ENCODE measurements at regions not wholly inside any gene's neighbourhood (a gene's known extent, or its start where the extent isn't known, plus 50 kb on each side); places are given as distances from the start of the nearest gene placed in this dataset.

- no peak overlapping the region for H3K4me3 ChIP-seq
- H3K27ac ChIP-seq, result no peak overlapping the region
- DNase-seq (ENCODE audit: low read depth, low spot score), result no peak
- TF ChIP-seq FOXP2 (optimal IDR thresholded peaks at IDR 0.05; ENCODE audit: control extremely low read depth, extremely low read length, insufficient read depth), result no peak
- no peak for TF ChIP-seq EZH2 (IDR thresholded peaks at IDR 0.05)
- no peak for TF ChIP-seq POLR2AphosphoS5 (IDR thresholded peaks at IDR 0.05; ENCODE audit: borderline replicate concordance, low read depth, low read length)
- H3K9me3 ChIP-seq (ENCODE audit: low read depth, low read length), result no peaks in the 10 kb centered on the region
- no peak overlapping the region for H3K9ac ChIP-seq (ENCODE audit: insufficient read length)
- H3K36me3 ChIP-seq (ENCODE audit: insufficient read depth, low read length), result no peaks in the 10 kb centered on the region
Measured at GRCh38 chr6:115319823-115320222, 740.9 kb downstream of the FRK start.

DNA sequence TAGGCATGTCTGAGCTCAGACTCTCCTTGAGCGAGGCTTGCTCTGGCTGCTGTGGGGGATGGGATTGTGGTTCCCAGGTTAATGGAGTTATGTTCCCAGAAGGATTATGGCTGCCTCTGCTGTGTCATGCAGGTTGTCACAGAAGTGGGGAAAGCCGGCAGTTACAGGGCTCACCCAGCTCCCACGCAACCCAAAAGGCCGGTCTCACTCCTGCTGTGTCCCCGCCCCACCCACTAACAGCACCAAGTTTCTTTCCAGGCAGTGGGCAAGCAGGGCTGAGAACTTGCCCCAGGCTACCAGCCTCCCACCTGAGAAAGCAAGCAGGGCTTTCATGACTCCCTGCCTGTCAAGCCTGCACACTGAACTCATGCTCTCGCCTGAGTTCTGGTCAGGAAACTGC lies 750.5 kb downstream of the FRK start:
- Histone ChIP-seq H3K4me3 (no peak overlapping the region), H3K27ac (no peak overlapping the region), H3K9ac (ENCODE audit: insufficient read length) (no peak overlapping the region), H3K9me3 (ENCODE audit: low read depth, low read length) (no peaks in the 10 kb centered on the region), H3K36me3 (ENCODE audit: insufficient read depth, low read length) (no peaks in the 10 kb centered on the region)
- no peak for TF ChIP-seq EZH2 (IDR thresholded peaks at IDR 0.05)
- TF ChIP-seq POLR2AphosphoS5 (IDR thresholded peaks at IDR 0.05; ENCODE audit: borderline replicate concordance, low read depth, low read length), result no peak
- no peak for TF ChIP-seq FOXP2 (optimal IDR thresholded peaks at IDR 0.05; ENCODE audit: control extremely low read depth, extremely low read length, insufficient read depth)
- no peak for DNase-seq (ENCODE audit: low read depth, low spot score)

DNA sequence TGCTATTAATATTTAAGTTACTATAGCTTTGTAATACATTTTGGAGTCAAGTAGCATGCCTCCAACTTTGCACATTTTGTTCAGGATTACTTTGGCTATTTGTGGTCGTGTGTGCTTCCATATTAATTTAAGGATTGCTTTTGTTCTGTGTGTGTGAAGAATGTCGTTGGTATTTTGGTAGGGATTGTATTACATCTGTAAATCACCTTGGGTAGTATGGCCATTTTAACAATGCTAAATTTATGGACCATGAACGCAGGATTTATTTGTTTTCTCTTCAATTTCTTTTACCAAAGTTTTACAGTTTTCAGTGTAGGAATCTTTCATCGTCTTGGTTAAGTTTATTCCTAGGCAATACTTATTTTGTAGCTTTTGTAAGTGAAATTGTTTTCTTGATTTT lies 758.0 kb downstream of the FRK start:
- TF ChIP-seq EZH2 (IDR thresholded peaks at IDR 0.05) (no peak), POLR2AphosphoS5 (IDR thresholded peaks at IDR 0.05; ENCODE audit: borderline replicate concordance, low read depth, low read length) (no peak), FOXP2 (optimal IDR thresholded peaks at IDR 0.05; ENCODE audit: control extremely low read depth, extremely low read length, insufficient read depth) (no peak)
- H3K27ac ChIP-seq, result no peak overlapping the region
- no peaks in the 10 kb centered on the region for H3K9me3 ChIP-seq (ENCODE audit: low read depth, low read length)
- no peaks in the 10 kb centered on the region for H3K36me3 ChIP-seq (ENCODE audit: insufficient read depth, low read length)
- H3K9ac ChIP-seq (ENCODE audit: insufficient read length), result no peak overlapping the region
- DNase-seq (ENCODE audit: low read depth, low spot score), result no peak
- no peak overlapping the region for H3K4me3 ChIP-seq

- H3K4me3 ChIP-seq, result no peak overlapping the region
- H3K9ac ChIP-seq (ENCODE audit: insufficient read length), result no peak overlapping the region
- no peak for TF ChIP-seq FOXP2 (optimal IDR thresholded peaks at IDR 0.05; ENCODE audit: control extremely low read depth, extremely low read length, insufficient read depth)
- TF ChIP-seq EZH2 (IDR thresholded peaks at IDR 0.05), result no peak
- TF ChIP-seq POLR2AphosphoS5 (IDR thresholded peaks at IDR 0.05; ENCODE audit: borderline replicate concordance, low read depth, low read length), result no peak
- no peak for DNase-seq (ENCODE audit: low read depth, low spot score)
- no peak overlapping the region for H3K27ac ChIP-seq
- H3K9me3 ChIP-seq (ENCODE audit: low read depth, low read length), result no peaks in the 10 kb centered on the region
- H3K36me3 ChIP-seq (ENCODE audit: insufficient read depth, low read length), result no peaks in the 10 kb centered on the region
Measured at GRCh38 chr6:115287467-115287866, 773.2 kb downstream of the FRK start.

DNA sequence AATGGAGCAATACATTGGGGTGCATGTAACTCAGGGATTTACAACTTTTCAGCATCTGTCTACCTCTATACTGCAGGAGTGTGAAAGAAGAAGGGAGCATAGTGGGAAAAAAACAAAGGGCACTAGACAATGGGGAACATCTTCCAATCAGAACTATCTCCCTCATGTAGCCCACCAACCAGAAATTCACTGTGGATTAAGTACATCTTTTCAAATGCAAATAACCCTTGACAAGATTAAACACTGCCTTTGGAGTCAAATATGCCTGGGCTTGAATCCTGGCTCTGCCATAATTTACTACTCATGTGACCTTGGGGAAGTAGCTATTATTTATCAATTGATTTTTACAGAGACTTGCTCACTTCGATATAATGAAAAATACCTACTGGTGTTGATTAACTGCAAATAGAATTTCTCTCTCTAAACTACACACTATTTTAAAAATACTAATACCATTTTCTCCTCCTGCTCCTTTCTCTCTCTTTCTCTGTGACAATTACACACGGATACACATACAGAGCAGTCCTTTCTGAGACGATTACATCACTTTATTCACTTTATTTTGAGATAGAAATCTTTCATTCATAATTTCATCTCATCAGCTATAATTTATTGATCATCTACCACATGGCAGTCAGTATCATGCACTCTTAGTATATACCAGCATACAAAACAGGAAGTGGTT lies 783.7 kb downstream of the FRK start:
- H3K36me3 ChIP-seq (ENCODE audit: insufficient read depth, low read length), result no peaks in the 10 kb centered on the region
- H3K9ac ChIP-seq (ENCODE audit: insufficient read length), result no peak overlapping the region
- no peak for DNase-seq (ENCODE audit: low read depth, low spot score)
- no peak overlapping the region for H3K4me3 ChIP-seq
- H3K9me3 ChIP-seq (ENCODE audit: low read depth, low read length), result no peaks in the 10 kb centered on the region
- H3K27ac ChIP-seq, result no peak overlapping the region
- TF ChIP-seq POLR2AphosphoS5 (IDR thresholded peaks at IDR 0.05; ENCODE audit: borderline replicate concordance, low read depth, low read length) (no peak), EZH2 (IDR thresholded peaks at IDR 0.05) (no peak), FOXP2 (optimal IDR thresholded peaks at IDR 0.05; ENCODE audit: control extremely low read depth, extremely low read length, insufficient read depth) (no peak)

- Histone ChIP-seq H3K27ac (no peak overlapping the region), H3K4me3 (no peak overlapping the region), H3K9me3 (ENCODE audit: low read depth, low read length) (no peaks in the 10 kb centered on the region), H3K9ac (ENCODE audit: insufficient read length) (no peak overlapping the region), H3K36me3 (ENCODE audit: insufficient read depth, low read length) (no peaks in the 10 kb centered on the region)
- no peak for DNase-seq (ENCODE audit: low read depth, low spot score)
- TF ChIP-seq EZH2 (IDR thresholded peaks at IDR 0.05) (no peak), POLR2AphosphoS5 (IDR thresholded peaks at IDR 0.05; ENCODE audit: borderline replicate concordance, low read depth, low read length) (no peak), FOXP2 (optimal IDR thresholded peaks at IDR 0.05; ENCODE audit: control extremely low read depth, extremely low read length, insufficient read depth) (no peak)
Measured at GRCh38 chr6:115272311-115272710, 788.4 kb downstream of the FRK start.

DNA sequence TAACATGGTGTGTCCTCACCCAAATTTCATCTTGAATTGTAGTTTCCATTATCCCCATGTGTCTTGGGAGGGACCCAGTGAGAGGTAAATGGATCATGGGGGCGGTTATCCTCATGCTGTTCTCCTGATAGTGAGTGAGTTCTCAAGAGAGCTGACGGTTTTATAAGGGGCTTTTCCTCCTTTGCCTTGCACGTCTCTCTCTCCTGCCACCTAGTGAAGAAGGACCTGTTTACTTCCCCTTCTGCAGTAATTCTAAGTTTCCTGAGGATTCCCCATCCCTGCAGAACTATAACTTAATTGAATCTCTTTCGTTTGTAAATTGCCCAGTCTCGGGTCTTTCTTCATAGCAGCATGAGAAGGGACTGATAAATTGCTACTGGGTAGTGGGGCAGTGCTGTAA lies 789.3 kb downstream of the FRK start:
- no peak overlapping the region for H3K9ac ChIP-seq (ENCODE audit: insufficient read length)
- TF ChIP-seq EZH2 (IDR thresholded peaks at IDR 0.05), result no peak
- TF ChIP-seq FOXP2 (optimal IDR thresholded peaks at IDR 0.05; ENCODE audit: control extremely low read depth, extremely low read length, insufficient read depth), result no peak
- no peak for TF ChIP-seq POLR2AphosphoS5 (IDR thresholded peaks at IDR 0.05; ENCODE audit: borderline replicate concordance, low read depth, low read length)
- no peaks in the 10 kb centered on the region for H3K9me3 ChIP-seq (ENCODE audit: low read depth, low read length)
- no peak for DNase-seq (ENCODE audit: low read depth, low spot score)
- H3K36me3 ChIP-seq (ENCODE audit: insufficient read depth, low read length), result no peaks in the 10 kb centered on the region
- H3K4me3 ChIP-seq, result no peak overlapping the region
- no peak overlapping the region for H3K27ac ChIP-seq

- Histone ChIP-seq H3K36me3 (ENCODE audit: insufficient read depth, low read length) (no peaks in the 10 kb centered on the region), H3K9ac (ENCODE audit: insufficient read length) (no peak overlapping the region), H3K27ac (no peak overlapping the region), H3K4me3 (no peak overlapping the region), H3K9me3 (ENCODE audit: low read depth, low read length) (no peaks in the 10 kb centered on the region)
- no peak for TF ChIP-seq EZH2 (IDR thresholded peaks at IDR 0.05)
- TF ChIP-seq POLR2AphosphoS5 (IDR thresholded peaks at IDR 0.05; ENCODE audit: borderline replicate concordance, low read depth, low read length), result no peak
- TF ChIP-seq FOXP2 (optimal IDR thresholded peaks at IDR 0.05; ENCODE audit: control extremely low read depth, extremely low read length, insufficient read depth), result no peak
- no peak for DNase-seq (ENCODE audit: low read depth, low spot score)
Measured at GRCh38 chr6:115270953-115271352, 789.7 kb downstream of the FRK start.

- no peak for TF ChIP-seq FOXP2 (optimal IDR thresholded peaks at IDR 0.05; ENCODE audit: control extremely low read depth, extremely low read length, insufficient read depth)
- no peak for TF ChIP-seq EZH2 (IDR thresholded peaks at IDR 0.05)
- TF ChIP-seq POLR2AphosphoS5 (IDR thresholded peaks at IDR 0.05; ENCODE audit: borderline replicate concordance, low read depth, low read length), result no peak
- Histone ChIP-seq H3K4me3 (no peak overlapping the region), H3K27ac (no peak overlapping the region), H3K9ac (ENCODE audit: insufficient read length) (no peak overlapping the region), H3K36me3 (ENCODE audit: insufficient read depth, low read length) (no peaks in the 10 kb centered on the region), H3K9me3 (ENCODE audit: low read depth, low read length) (no peaks in the 10 kb centered on the region)
- no peak for DNase-seq (ENCODE audit: low read depth, low spot score)
Measured at GRCh38 chr6:115241373-115241772, 819.3 kb downstream of the FRK start.

All from SK-N-MC (cell line).